Spleen (tissue), 7 donors: ENCODE measurements at regions not wholly inside any gene's neighbourhood (a gene's known extent, or its start where the extent isn't known, plus 50 kb on each side); places are given as distances from the start of the nearest gene placed in this dataset.

ENCODE experiments used
- POLR2A ChIP-seq, 3 donors: fragments of 450-650 bp; IDR thresholded peaks; one replicate each; pipeline ENCODE4 v1.5.1; 2017; ENCODE audit warnings: antibody characterized with exemption in 3 of 3, mild to moderate bottlenecking in 1 of 3
- POLR2AphosphoS5 ChIP-seq, 3 donors: sonication (generic); formaldehyde crosslinking; IDR thresholded peaks; one replicate each; pipeline ENCODE4 v1.5.1; 2017; ENCODE audit warnings: antibody characterized with exemption in 3 of 3
- TF ChIP-seq, protein P1 (sequence below), 11 experiments: fragments of 200-600 bp in 7 of 11; fragments of 450-650 bp in 4 of 11; sonication (generic) in 4 of 11; IDR thresholded peaks in 8 of 11; conservative IDR thresholded peaks in 3 of 11; 1 replicate in 7 of 11; 2 replicates in 4 of 11; pipeline versions ENCODE4 v1.4.0 to v1.8.0; 2016 to 2021; ENCODE audit warnings: antibody characterized with exemption in 11 of 11, inconsistent platforms in 4 of 11, mild to moderate bottlenecking in 1 of 11
- donor health status: DM: no; HTN: no; CAD: no; lungs with moderate emphysema.
- donor health status: DM: no; HTN: no; CAD: no.
- donor health status: DM: no; HTN: no; CAD: no.

DNA sequence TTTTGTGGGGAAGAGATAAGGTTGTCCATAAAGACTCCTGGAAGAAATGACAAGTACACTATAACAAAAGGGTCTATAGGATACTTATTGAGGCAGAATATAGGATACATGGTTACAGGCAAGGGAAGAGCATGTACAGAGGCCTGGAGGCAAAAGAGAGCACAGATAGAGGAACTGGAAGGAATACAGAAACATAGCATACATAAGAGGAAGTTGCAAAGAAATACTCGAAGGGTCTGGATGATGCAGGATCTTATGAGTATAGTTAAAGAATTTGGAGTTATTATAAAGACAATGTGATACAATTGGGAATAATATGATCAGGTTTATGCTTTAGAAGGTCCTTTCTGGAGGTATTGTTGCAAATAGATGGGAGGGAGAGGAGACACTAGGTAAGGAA lies 592.7 kb upstream of the POU3F2 start:
- TF ChIP-seq, protein P1, sequence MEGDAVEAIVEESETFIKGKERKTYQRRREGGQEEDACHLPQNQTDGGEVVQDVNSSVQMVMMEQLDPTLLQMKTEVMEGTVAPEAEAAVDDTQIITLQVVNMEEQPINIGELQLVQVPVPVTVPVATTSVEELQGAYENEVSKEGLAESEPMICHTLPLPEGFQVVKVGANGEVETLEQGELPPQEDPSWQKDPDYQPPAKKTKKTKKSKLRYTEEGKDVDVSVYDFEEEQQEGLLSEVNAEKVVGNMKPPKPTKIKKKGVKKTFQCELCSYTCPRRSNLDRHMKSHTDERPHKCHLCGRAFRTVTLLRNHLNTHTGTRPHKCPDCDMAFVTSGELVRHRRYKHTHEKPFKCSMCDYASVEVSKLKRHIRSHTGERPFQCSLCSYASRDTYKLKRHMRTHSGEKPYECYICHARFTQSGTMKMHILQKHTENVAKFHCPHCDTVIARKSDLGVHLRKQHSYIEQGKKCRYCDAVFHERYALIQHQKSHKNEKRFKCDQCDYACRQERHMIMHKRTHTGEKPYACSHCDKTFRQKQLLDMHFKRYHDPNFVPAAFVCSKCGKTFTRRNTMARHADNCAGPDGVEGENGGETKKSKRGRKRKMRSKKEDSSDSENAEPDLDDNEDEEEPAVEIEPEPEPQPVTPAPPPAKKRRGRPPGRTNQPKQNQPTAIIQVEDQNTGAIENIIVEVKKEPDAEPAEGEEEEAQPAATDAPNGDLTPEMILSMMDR (IDR thresholded peaks at IDR 0.05 in 8 of 11, conservative IDR thresholded peaks at IDR 0.05 in 3 of 11), result no peak
- TF ChIP-seq POLR2A (IDR thresholded peaks at IDR 0.05) (no peak), POLR2AphosphoS5 (IDR thresholded peaks at IDR 0.05) (no peak)
